Osteoblast (primary cell): ENCODE measurements at regions not wholly inside any gene's neighbourhood (a gene's known extent, or its start where the extent isn't known, plus 50 kb on each side); places are given as distances from the start of the nearest gene placed in this dataset.

Source experiments
- DNase-seq: peaks from one replicate; pipeline ENCODE4 v3.0.0; 2011; ENCODE audit warnings: low spot score, mixed read lengths; ENCODE audit not compliant: insufficient read length; ENCODE audit errors: missing footprints
- H2AFZ ChIP-seq: 2 replicates; pipeline ENCODE4 v1.6.0; 2011; ENCODE audit warnings: mild to moderate bottlenecking, low read length
- H3K27ac ChIP-seq: 2 replicates; pipeline ENCODE4 v1.5.1; 2011; ENCODE audit warnings: mild to moderate bottlenecking, low read depth, low read length, moderate library complexity
- H3K27me3 ChIP-seq: 2 replicates; pipeline ENCODE4 v1.6.0; 2012; ENCODE audit warnings: mild to moderate bottlenecking, control low read depth, inconsistent platforms, low read length, moderate library complexity; ENCODE audit not compliant: insufficient read depth
- H3K36me3 ChIP-seq: 2 replicates; pipeline ENCODE4 v1.5.1; 2011; ENCODE audit warnings: mild to moderate bottlenecking, low read length, control low read depth, moderate library complexity; ENCODE audit not compliant: insufficient read depth
- H3K4me1 ChIP-seq: 2 replicates; pipeline ENCODE4 v1.5.1; 2011; ENCODE audit warnings: mild to moderate bottlenecking, low read length, control low read depth, moderate library complexity; ENCODE audit not compliant: insufficient read depth
- H3K4me2 ChIP-seq: 2 replicates; pipeline ENCODE4 v1.6.0; 2011; ENCODE audit warnings: mild to moderate bottlenecking, low read length; ENCODE audit not compliant: insufficient read depth
- H3K4me3 ChIP-seq: fragments of 200-600 bp; sonication (generic); 3 replicates; pipeline ENCODE4 v1.5.1; 2012; ENCODE audit warnings: mild to moderate bottlenecking, low read length, inconsistent platforms; ENCODE audit not compliant: insufficient read depth
- H3K79me2 ChIP-seq: 2 replicates; pipeline ENCODE4 v1.6.0; 2012; ENCODE audit warnings: mild to moderate bottlenecking, low read length, control low read depth, inconsistent platforms; ENCODE audit not compliant: insufficient read depth
- H3K9me3 ChIP-seq: 2 replicates; pipeline ENCODE4 v1.5.1; 2011; ENCODE audit warnings: low read depth, low read length, control low read depth
- H4K20me1 ChIP-seq: 2 replicates; pipeline ENCODE4 v1.6.0; 2012; ENCODE audit warnings: mild to moderate bottlenecking, low read length, control low read depth; ENCODE audit not compliant: insufficient read depth
- CTCF ChIP-seq: IDR thresholded peaks from 2 replicates; pipeline ENCODE4 v1.5.1; 2011; ENCODE audit warnings: mild to moderate bottlenecking, low read depth, low read length, moderate library complexity; ENCODE audit errors: extremely low read depth

GRCh38 chr11:71194710-71195109, 57.7 kb downstream of the SHANK2 start:
- Histone ChIP-seq H3K4me2 (no peak overlapping the region), H3K4me3 (no peak overlapping the region), H3K27ac (no peak overlapping the region), H3K36me3 (no peaks in the 10 kb centered on the region), H3K27me3 (no peaks in the 10 kb centered on the region), H3K9me3 (no peaks in the 10 kb centered on the region), H3K79me2 (no peaks in the 10 kb centered on the region), H3K4me1 (no peaks in the 10 kb centered on the region), H4K20me1 (no peaks in the 10 kb centered on the region), H2AFZ (no peak overlapping the region)
- DNase-seq = peak; percentile 47
- TF ChIP-seq CTCF = no peak

GRCh38 chr11:71193431-71193830, 58.9 kb downstream of the SHANK2 start:
- H3K79me2 ChIP-seq = no peaks in the 10 kb centered on the region
- no peaks in the 10 kb centered on the region for H3K36me3 ChIP-seq
- H3K4me2 ChIP-seq = no peak overlapping the region
- no peaks in the 10 kb centered on the region for H4K20me1 ChIP-seq
- H3K4me3 ChIP-seq = no peak overlapping the region
- no peak for TF ChIP-seq CTCF
- H3K4me1 ChIP-seq = no peaks in the 10 kb centered on the region
- DNase-seq = no peak
- H2AFZ ChIP-seq = no peak overlapping the region
- no peak overlapping the region for H3K27ac ChIP-seq
- H3K27me3 ChIP-seq = no peaks in the 10 kb centered on the region
- no peaks in the 10 kb centered on the region for H3K9me3 ChIP-seq

GRCh38 chr11:71192629-71193028, 59.7 kb downstream of the SHANK2 start:
- H3K4me2 ChIP-seq = no peak overlapping the region
- no peaks in the 10 kb centered on the region for H3K36me3 ChIP-seq
- no peak for DNase-seq
- no peak overlapping the region for H2AFZ ChIP-seq
- no peak overlapping the region for H3K27ac ChIP-seq
- H3K9me3 ChIP-seq = no peaks in the 10 kb centered on the region
- no peak for TF ChIP-seq CTCF
- H3K27me3 ChIP-seq = no peaks in the 10 kb centered on the region
- no peaks in the 10 kb centered on the region for H3K4me1 ChIP-seq
- H4K20me1 ChIP-seq = no peaks in the 10 kb centered on the region
- no peaks in the 10 kb centered on the region for H3K79me2 ChIP-seq
- H3K4me3 ChIP-seq = no peak overlapping the region

- DNase-seq = no peak
These were observed 61.2 kb downstream of the SHANK2 start for GRCh38 chr11:71191201-71191600.

More at GRCh38 chr11:71191201-71191600, 61.2 kb downstream of the SHANK2 start:
- H4K20me1 ChIP-seq = no peaks in the 10 kb centered on the region
- no peaks in the 10 kb centered on the region for H3K4me1 ChIP-seq
- no peak overlapping the region for H3K27ac ChIP-seq
- H3K27me3 ChIP-seq = no peaks in the 10 kb centered on the region
- no peak overlapping the region for H3K4me3 ChIP-seq
- no peaks in the 10 kb centered on the region for H3K36me3 ChIP-seq
- H3K4me2 ChIP-seq = no peak overlapping the region
- no peaks in the 10 kb centered on the region for H3K9me3 ChIP-seq
- no peak overlapping the region for H2AFZ ChIP-seq
- no peaks in the 10 kb centered on the region for H3K79me2 ChIP-seq
- TF ChIP-seq CTCF = no peak
